H1 (cell line): ENCODE measurements at regions not wholly inside any gene's neighbourhood (a gene's known extent, or its start where the extent isn't known, plus 50 kb on each side); places are given as distances from the start of the nearest gene placed in this dataset.

Source experiments
- CTCF ChIA-PET: fragments of 300-600 bp; sonication (Branson Sonifier 250); formaldehyde crosslinking; loops from one replicate; lab custom pipeline; 2021; ENCODE audit not compliant: partially characterized antibody; lab: Charles Lee
- POLR2A ChIA-PET: fragments of 300-600 bp; sonication (Branson Sonifier 250); formaldehyde crosslinking; loops from one replicate; lab custom pipeline; 2021; ENCODE audit warnings: inconsistent platforms; ENCODE audit not compliant: partially characterized antibody; lab: Charles Lee
- DNase-seq, 2 experiments: peaks; one replicate each; pipeline versions ENCODE4 v3.0.0 to v3.0.0-alpha.2; 2010 to 2022; ENCODE audit warnings: low spot score in 2 of 2, low read depth in 1 of 2, mixed read lengths in 1 of 2
- FAIRE-seq: peaks from 2 replicates; lab custom pipeline; 2011; peaks lifted over from hg19 to GRCh38; lab: Jason Lieb, UNC
- H2AFZ ChIP-seq: 2 replicates; pipeline ENCODE4 v1.8.1; 2012; ENCODE audit warnings: low read length, inconsistent platforms
- H2AK5ac ChIP-seq: 2 replicates; pipeline ENCODE4 v1.6.1; 2013; ENCODE audit warnings: low read depth, low read length
- H2BK120ac ChIP-seq: replicated peaks from 2 replicates; pipeline ENCODE3; 2013; ENCODE audit warnings: low read depth, low read length, inconsistent platforms
- H2BK12ac ChIP-seq: 2 replicates; pipeline ENCODE4 v1.6.1; 2013; ENCODE audit warnings: low read depth, low read length
- H2BK15ac ChIP-seq: 2 replicates; pipeline ENCODE4 v1.6.1; 2013; ENCODE audit warnings: low read length
- H2BK20ac ChIP-seq: 2 replicates; pipeline ENCODE4 v1.6.1; 2013; ENCODE audit warnings: low read length
- H2BK5ac ChIP-seq: 2 replicates; pipeline ENCODE4 v1.6.1; 2013; ENCODE audit warnings: low read depth, low read length
- H3K14ac ChIP-seq: 2 replicates; pipeline ENCODE4 v1.6.1; 2013; ENCODE audit warnings: inconsistent platforms; ENCODE audit not compliant: insufficient read length
- H3K18ac ChIP-seq: 2 replicates; pipeline ENCODE4 v1.6.1; 2013; ENCODE audit warnings: low read length; ENCODE audit errors: extremely low read depth
- H3K23ac ChIP-seq: 2 replicates; pipeline ENCODE4 v1.6.1; 2013; ENCODE audit warnings: inconsistent platforms; ENCODE audit not compliant: insufficient read length
- H3K23me2 ChIP-seq: 2 replicates; pipeline ENCODE4 v1.6.1; 2013; ENCODE audit warnings: low read depth, low read length
- H3K27ac ChIP-seq: 2 replicates; pipeline ENCODE4 v1.6.1; 2011; ENCODE audit warnings: low read depth, low read length, inconsistent platforms
- H3K27me3 ChIP-seq, 4 experiments: replicated peaks in 1 of 4; 1 replicate in 1 of 4; 2 replicates in 3 of 4; pipeline versions ENCODE4 v1.6.1 to v1.8.1; 2011 to 2013; ENCODE audit warnings: low read length in 3 of 4, mild to moderate bottlenecking in 3 of 4, inconsistent platforms in 2 of 4, mixed read lengths in 2 of 4, moderate library complexity in 1 of 4; ENCODE audit not compliant: control insufficient read depth in 3 of 4, insufficient read depth in 3 of 4; ENCODE audit errors: extremely low read depth in 1 of 4
- H3K36me3 ChIP-seq, 4 experiments: 2 replicates each; pipeline versions ENCODE4 v1.6.1 to v1.8.1; 2011 to 2013; ENCODE audit warnings: mild to moderate bottlenecking in 4 of 4, low read length in 3 of 4, moderate library complexity in 2 of 4, control low read depth in 1 of 4, inconsistent platforms in 1 of 4; ENCODE audit not compliant: insufficient read depth in 4 of 4, control insufficient read depth in 2 of 4
- H3K4ac ChIP-seq: replicated peaks from 2 replicates; pipeline ENCODE3; 2013; ENCODE audit warnings: low read length, low read depth, mixed read lengths, inconsistent platforms; ENCODE audit not compliant: insufficient read length
- H3K4me1 ChIP-seq, 4 experiments: replicated peaks in 1 of 4; 1 replicate in 1 of 4; 2 replicates in 3 of 4; pipeline versions ENCODE4 v1.6.1 to v1.8.1; 2011 to 2013; ENCODE audit warnings: low read length in 3 of 4, inconsistent platforms in 2 of 4, mixed read lengths in 1 of 4; ENCODE audit not compliant: insufficient read depth in 4 of 4, control insufficient read depth in 3 of 4
- H3K4me2 ChIP-seq, 2 experiments: 2 replicates each; pipeline versions ENCODE4 v1.6.1 to v1.8.1; 2011 to 2013; ENCODE audit warnings: low read depth in 2 of 2, low read length in 2 of 2, control low read depth in 1 of 2, inconsistent platforms in 1 of 2, mild to moderate bottlenecking in 1 of 2; ENCODE audit not compliant: insufficient read depth in 1 of 2
- H3K4me3 ChIP-seq, 4 experiments: fragments of 200-600, 300-600 bp in 1 of 4; sonication (generic), shearing (Covaris generic), sonication (Bioruptor Twin) in 1 of 4; 2 replicates each; pipeline versions ENCODE4 v1.5.1 to v1.8.1; 2011 to 2016; ENCODE audit warnings: low read length in 4 of 4, low read depth in 3 of 4, control low read depth in 2 of 4, inconsistent platforms in 2 of 4, mild to moderate bottlenecking in 2 of 4, mixed read lengths in 1 of 4, moderate library complexity in 1 of 4; ENCODE audit not compliant: insufficient read depth in 2 of 4; ENCODE audit errors: extremely low read depth in 1 of 4
- H3K56ac ChIP-seq: replicated peaks from 2 replicates; pipeline ENCODE3; 2013; ENCODE audit warnings: low read depth, mild to moderate bottlenecking, mixed read lengths, low read length, inconsistent platforms; ENCODE audit not compliant: insufficient read length
- H3K79me1 ChIP-seq: 2 replicates; pipeline ENCODE4 v1.6.1; 2013; ENCODE audit warnings: low read depth, low read length, control low read depth
- H3K79me2 ChIP-seq, 2 experiments: 2 replicates each; pipeline versions ENCODE4 v1.6.1 to v1.8.1; 2012 to 2013; ENCODE audit warnings: low read length in 2 of 2, mild to moderate bottlenecking in 2 of 2, inconsistent platforms in 1 of 2; ENCODE audit not compliant: insufficient read depth in 2 of 2, control insufficient read depth in 1 of 2
- H3K9ac ChIP-seq, 4 experiments: replicated peaks in 1 of 4; 1 replicate in 1 of 4; 2 replicates in 3 of 4; pipeline versions ENCODE4 v1.6.1 to v1.8.1; 2011 to 2013; ENCODE audit warnings: low read depth in 3 of 4, low read length in 3 of 4, control low read depth in 2 of 4, mild to moderate bottlenecking in 2 of 4, moderate library complexity in 2 of 4, inconsistent platforms in 1 of 4; ENCODE audit errors: extremely low read depth in 1 of 4
- H3K9me3 ChIP-seq, 2 experiments: 2 replicates each; pipeline versions ENCODE4 v1.6.1 to v1.8.1; 2012 to 2013; ENCODE audit warnings: mild to moderate bottlenecking in 2 of 2, moderate library complexity in 2 of 2, control low read depth in 1 of 2, inconsistent platforms in 1 of 2, low read depth in 1 of 2, low read length in 1 of 2, mixed read lengths in 1 of 2; ENCODE audit not compliant: insufficient read depth in 2 of 2
- H4K20me1 ChIP-seq, 2 experiments: replicated peaks in 1 of 2; 2 replicates each; pipeline versions ENCODE3 to v1.8.1; 2011 to 2013; ENCODE audit warnings: inconsistent platforms in 2 of 2, low read length in 2 of 2, mild to moderate bottlenecking in 1 of 2; ENCODE audit not compliant: insufficient read depth in 2 of 2, control insufficient read depth in 1 of 2
- H4K5ac ChIP-seq: 2 replicates; pipeline ENCODE4 v1.6.1; 2013; ENCODE audit warnings: low read length, low read depth, mixed read lengths, inconsistent platforms; ENCODE audit not compliant: insufficient read length
- H4K8ac ChIP-seq: 2 replicates; pipeline ENCODE4 v1.8.0; 2013; ENCODE audit warnings: mild to moderate bottlenecking, moderate library complexity, low read length, inconsistent platforms; ENCODE audit not compliant: insufficient read depth; ENCODE audit errors: extremely low read depth
- H4K91ac ChIP-seq: replicated peaks from 2 replicates; pipeline ENCODE3; 2013; ENCODE audit warnings: low read length, mixed read lengths, inconsistent platforms; ENCODE audit not compliant: insufficient read length
- CEBPB ChIP-seq: IDR thresholded peaks from 2 replicates; pipeline ENCODE4 v1.6.1; 2012; ENCODE audit warnings: low read depth, low read length
- CHD1 ChIP-seq: IDR thresholded peaks from 2 replicates; pipeline ENCODE4 v1.6.1; 2012; ENCODE audit warnings: low read depth, low read length, improper control_type of control experiment
- E2F6 ChIP-seq: IDR thresholded peaks from 2 replicates; pipeline ENCODE4 v1.6.1; 2012; ENCODE audit warnings: inconsistent platforms
- FOSL1 ChIP-seq: IDR thresholded peaks from 2 replicates; pipeline ENCODE4 v1.6.1; 2011; ENCODE audit warnings: mild to moderate bottlenecking, low read depth, low read length, moderate library complexity; ENCODE audit not compliant: insufficient read depth
- GTF2F1 ChIP-seq: IDR thresholded peaks from 2 replicates; pipeline ENCODE4 v1.6.1; 2012; ENCODE audit warnings: low read depth, low read length, improper control_type of control experiment, borderline replicate concordance
- KDM1A ChIP-seq: fragments of 200-600, 300-600 bp; sonication (generic); IDR thresholded peaks from 2 replicates; pipeline ENCODE4 v1.7.1; 2016; ENCODE audit warnings: mild to moderate bottlenecking, low read length, borderline replicate concordance
- KDM5A ChIP-seq: fragments of 200-600 bp; IDR thresholded peaks from 2 replicates; pipeline ENCODE4 v1.7.1; 2012; ENCODE audit warnings: mild to moderate bottlenecking, low read length, inconsistent platforms, mixed read lengths
- MAFK ChIP-seq: IDR thresholded peaks from 2 replicates; pipeline ENCODE4 v1.6.1; 2012; ENCODE audit warnings: low read depth, mild to moderate bottlenecking, improper control_type of control experiment, low read length
- PHF8 ChIP-seq: fragments of 200-600 bp; sonication (generic); conservative IDR thresholded peaks from 2 replicates; pipeline ENCODE4 v1.7.1; 2012; ENCODE audit warnings: low read depth, mild to moderate bottlenecking, inconsistent platforms, low read length, moderate library complexity
- POLR2AphosphoS5 ChIP-seq: IDR thresholded peaks from 2 replicates; pipeline ENCODE4 v1.6.1; 2011; ENCODE audit warnings: low read depth, low read length
- SP2 ChIP-seq: IDR thresholded peaks from 2 replicates; pipeline ENCODE4 v1.6.1; 2012; ENCODE audit warnings: mild to moderate bottlenecking, low read length, inconsistent platforms
- WGBS, 2 experiments: shearing (Covaris generic) in 1 of 2; methylation state at CpG; one replicate each; pipeline versions ENCODE4 v1.1.6 to v1.1.7; 2013 to 2015; ENCODE audit warnings: low lambda C conversion rate in 2 of 2, mixed read lengths in 2 of 2, inconsistent platforms in 1 of 2, low coverage in 1 of 2, missing lambda C conversion rate in 1 of 2; ENCODE audit not compliant: insufficient replicate concordance in 2 of 2, insufficient coverage in 1 of 2, insufficient read length in 1 of 2; ENCODE audit errors: extremely low coverage in 1 of 2, missing lambda C conversion rate in 1 of 2; 5-methylcytosine and 5-hydroxymethylcytosine counted together
- TF ChIP-seq, protein P1 (sequence below): IDR thresholded peaks from 2 replicates; pipeline ENCODE4 v1.6.1; 2011; ENCODE audit warnings: low read length, improper control_type of control experiment

- TF ChIP-seq MAFK: no peak
Observed at GRCh38 chr3:84140631-84141030, 818.2 kb upstream of the CADM2 start (continued).

- H3K79me1 ChIP-seq: no peaks in the 10 kb centered on the region
- POLR2A ChIA-PET: no interaction called here
- TF ChIP-seq KDM5A (no peak), KDM1A (no peak), GTF2F1 (no peak), POLR2AphosphoS5 (no peak), FOSL1 (no peak), CHD1 (no peak), CEBPB (no peak), E2F6 (no peak), SP2 (no peak), PHF8 (no peak)
- TF ChIP-seq, protein P1, sequence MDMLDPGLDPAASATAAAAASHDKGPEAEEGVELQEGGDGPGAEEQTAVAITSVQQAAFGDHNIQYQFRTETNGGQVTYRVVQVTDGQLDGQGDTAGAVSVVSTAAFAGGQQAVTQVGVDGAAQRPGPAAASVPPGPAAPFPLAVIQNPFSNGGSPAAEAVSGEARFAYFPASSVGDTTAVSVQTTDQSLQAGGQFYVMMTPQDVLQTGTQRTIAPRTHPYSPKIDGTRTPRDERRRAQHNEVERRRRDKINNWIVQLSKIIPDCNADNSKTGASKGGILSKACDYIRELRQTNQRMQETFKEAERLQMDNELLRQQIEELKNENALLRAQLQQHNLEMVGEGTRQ: no peak
Observed at GRCh38 chr3:84141571-84141970, 817.2 kb upstream of the CADM2 start.

More at GRCh38 chr3:84141571-84141970, 817.2 kb upstream of the CADM2 start:
- no peak overlapping the region for H4K8ac ChIP-seq
- no peak overlapping the region for H2BK12ac ChIP-seq
- H2BK120ac ChIP-seq: no peak overlapping the region
- no peaks in the 10 kb centered on the region for H4K20me1 ChIP-seq
- H3K36me3 ChIP-seq: no peaks in the 10 kb centered on the region
- FAIRE-seq (no peak), DNase-seq (no peak)
- no peak overlapping the region for H4K5ac ChIP-seq
- H3K56ac ChIP-seq: no peak overlapping the region
- H3K23ac ChIP-seq: no peak overlapping the region
- H3K14ac ChIP-seq: no peak overlapping the region
- 83% methylated on average over 1 of the region's 2 CpGs; no CpG with 5 or more reads in 1 of the 2 experiments for WGBS, 2 experiments
- no peak overlapping the region for H4K91ac ChIP-seq
- CTCF ChIA-PET: interaction anchor here (0.6 kb wide), 1 partner anchor 176 kb away, joined by 3 read pairs; no protein-coding TSS in a partner anchor
- no peaks in the 10 kb centered on the region for H3K27me3 ChIP-seq
- no peak overlapping the region for H3K9ac ChIP-seq
- no peak overlapping the region for H2AFZ ChIP-seq
- no peak overlapping the region for H2BK20ac ChIP-seq
- H2AK5ac ChIP-seq: no peak overlapping the region
- H3K4me3 ChIP-seq: no peak overlapping the region
- no peak overlapping the region for H2BK15ac ChIP-seq
- H3K23me2 ChIP-seq: no peaks in the 10 kb centered on the region
- no peak overlapping the region for H3K18ac ChIP-seq
- H3K79me2 ChIP-seq: no peaks in the 10 kb centered on the region
- no peak overlapping the region for H3K4me2 ChIP-seq
- no peaks in the 10 kb centered on the region for H3K4me1 ChIP-seq
- H2BK5ac ChIP-seq: no peak overlapping the region
- H3K4ac ChIP-seq: no peak overlapping the region
- H3K27ac ChIP-seq: no peak overlapping the region
- H3K9me3 ChIP-seq: no peaks in the 10 kb centered on the region
